Pancreas (tissue), 10 donors: ENCODE measurements at regions not wholly inside any gene's neighbourhood (a gene's known extent, or its start where the extent isn't known, plus 50 kb on each side); places are given as distances from the start of the nearest gene placed in this dataset.

Source experiments
- ATAC-seq, 4 donors: fragments of 200-7000 bp; cut with Tn5 transposase; one replicate each; pipeline versions ENCODE4 v1.8.0 to v1.9.1; 2020; ENCODE audit warnings: mild to moderate bottlenecking in 4 of 4, moderate library complexity in 4 of 4
- DNase-seq, 6 donors: peaks; one replicate each; pipeline ENCODE4 v3.0.0-alpha.2; 2020
- FAIRE-seq: peaks from 2 replicates; lab custom pipeline; 2012; peaks lifted over from hg19 to GRCh38; lab: Jason Lieb, UNC
- H3K27ac ChIP-seq, 4 donors: fragments of 200-600 bp; sonication (generic); 1 replicate in 3 of 4; 2 replicates in 1 of 4; pipeline versions ENCODE4 v1.5.0 to v1.8.0; 2020
- H3K27me3 ChIP-seq, 4 donors: fragments of 200-600 bp; one replicate each; pipeline ENCODE4 v1.8.0; 2021
- H3K36me3 ChIP-seq, 3 donors: fragments of 200-600 bp; sonication (generic) in 1 of 3; one replicate each; pipeline versions ENCODE4 v1.5.0 to v1.8.0; 2020 to 2021
- H3K4me1 ChIP-seq, 3 donors: fragments of 200-600 bp; one replicate each; pipeline ENCODE4 v1.8.0; 2021
- H3K4me3 ChIP-seq, 4 donors: fragments of 200-600 bp; sonication (generic) in 2 of 4; one replicate each; pipeline versions ENCODE4 v1.5.0 to v1.8.0; 2020 to 2021
- H3K9me3 ChIP-seq, 4 donors: fragments of 200-600 bp; one replicate each; pipeline ENCODE4 v1.8.0; 2021
- CTCF ChIP-seq, 4 donors: fragments of 200-600 bp; sonication (generic) in 3 of 4; IDR thresholded peaks; one replicate each; pipeline versions ENCODE4 v1.5.0 to v1.8.0; 2021; ENCODE audit warnings: antibody characterized with exemption in 4 of 4
- WGBS, 2 donors: extraction: QIAGEN DNeasy Blood & Tissue Kit; methylation state at CpG; one replicate each; pipeline ENCODE4 v1.1.7; 2013; 5-methylcytosine and 5-hydroxymethylcytosine counted together
- intact Hi-C, 3 donors: fragments of 100-400 bp; cut with DNase I; formaldehyde crosslinking; loops; one replicate each; pipeline versions ENCODE4 v1.11.1 to v1.14.2; 2022
- donor health status: healthy with polysubstance abuse.
- donor health status: DM: no; HTN: no; CAD: no; lungs with moderate emphysema.
- donor health status: DM: no; HTN: no; CAD: no.
- donor health status: control.
- donor health status: control.
- donor health status: Bipolar disorder and iron deficiency.
- donor health status: DM: yes; HTN: yes; CAD: no.
- donor health status: DM: no; HTN: no; CAD: no.
- donor health status: DM: no; HTN: no; CAD: no.
- donor health status: DM: yes; HTN: yes; CAD: no.

- no peak for TF ChIP-seq CTCF (IDR thresholded peaks at IDR 0.05)
- Histone ChIP-seq H3K9me3 (no peaks in the 10 kb centered on the region), H3K4me3 (no peak overlapping the region), H3K27me3 (no peaks in the 10 kb centered on the region), H3K4me1 (no peaks in the 10 kb centered on the region), H3K36me3 (no peaks in the 10 kb centered on the region), H3K27ac (no peak overlapping the region)
- intact Hi-C loops: no loop called here
- no peak for DNase-seq
- WGBS, 2 donors: 68 to 76% methylated on average over 18 of the region's 18 CpGs
- ATAC-seq: no peak
- no peak for FAIRE-seq
Observed at GRCh38 chr1:4344065-4344732, 310.2 kb upstream of the AJAP1 start.

DNA sequence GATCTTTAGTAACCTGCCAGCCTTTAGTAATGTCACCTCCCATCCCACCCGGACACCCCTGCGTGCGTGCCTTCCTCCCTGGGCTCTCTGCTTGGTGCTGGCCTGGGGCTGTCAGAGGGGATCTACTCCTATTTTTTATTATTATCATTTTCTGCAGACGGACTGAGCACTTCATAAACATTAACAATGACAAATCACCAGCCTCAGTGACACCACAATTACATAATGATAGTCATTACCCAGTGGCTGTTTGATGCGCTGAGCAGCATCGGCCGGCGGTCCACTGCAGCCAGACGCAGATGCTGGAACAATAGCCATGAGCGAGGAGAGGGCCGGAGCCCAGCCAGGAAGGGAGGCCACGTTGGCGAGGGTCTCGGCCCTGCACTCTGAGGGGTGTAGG is 309.3 kb upstream of the AJAP1 start:
- Histone ChIP-seq H3K27me3 (no peaks in the 10 kb centered on the region), H3K9me3 (no peaks in the 10 kb centered on the region), H3K4me3 (no peak overlapping the region), H3K4me1 (no peaks in the 10 kb centered on the region), H3K27ac (no peak overlapping the region), H3K36me3 (no peaks in the 10 kb centered on the region)
- intact Hi-C loops: no loop called here
- no peak for TF ChIP-seq CTCF (IDR thresholded peaks at IDR 0.05)
- no peak for FAIRE-seq
- WGBS, 2 donors: 71% methylated on average over 14 of the region's 14 CpGs
- no peak for ATAC-seq
- no peak for DNase-seq

DNA sequence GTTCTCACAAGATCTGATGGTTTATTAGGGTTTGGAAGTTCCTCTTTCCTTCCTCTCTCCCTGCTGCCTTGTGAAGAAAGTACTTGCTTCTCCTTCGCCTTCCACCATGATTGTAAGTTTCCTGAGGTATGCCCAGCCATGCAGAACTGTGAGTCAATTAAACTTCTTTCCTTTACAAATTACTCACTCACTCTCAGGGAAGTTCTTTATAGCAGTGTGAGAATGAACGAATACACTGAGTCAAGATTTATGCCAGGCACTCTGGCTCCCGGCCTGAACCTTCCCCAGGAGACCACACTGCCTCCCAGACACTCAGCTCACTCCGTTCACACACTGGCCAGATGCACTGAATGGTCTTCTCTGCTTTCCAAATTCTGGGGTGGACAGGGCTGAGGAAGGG is 308.3 kb upstream of the AJAP1 start:
- no peaks in the 10 kb centered on the region for H3K9me3 ChIP-seq
- no peak overlapping the region for H3K27ac ChIP-seq
- intact Hi-C loops: no loop called here
- no peak for TF ChIP-seq CTCF (IDR thresholded peaks at IDR 0.05)
- no peaks in the 10 kb centered on the region for H3K27me3 ChIP-seq
- H3K4me3 ChIP-seq: no peak overlapping the region
- no peak for DNase-seq
- FAIRE-seq: no peak
- no peaks in the 10 kb centered on the region for H3K36me3 ChIP-seq
- WGBS, 2 donors: 67 to 76% methylated on average over 4 of the region's 4 CpGs
- no peak for ATAC-seq
- H3K4me1 ChIP-seq: no peaks in the 10 kb centered on the region

- FAIRE-seq (no peak), ATAC-seq (no peak), DNase-seq (no peak)
- Histone ChIP-seq H3K9me3 (no peaks in the 10 kb centered on the region), H3K4me3 (no peak overlapping the region), H3K27me3 (no peaks in the 10 kb centered on the region), H3K36me3 (no peaks in the 10 kb centered on the region), H3K4me1 (no peaks in the 10 kb centered on the region), H3K27ac (no peak overlapping the region)
- WGBS, 2 donors: 67 to 84% methylated on average over 6 of the region's 6 CpGs
- intact Hi-C loops: no loop called here
- no peak for TF ChIP-seq CTCF (IDR thresholded peaks at IDR 0.05)
Observed at GRCh38 chr1:4351453-4351852, 303.0 kb upstream of the AJAP1 start.

DNA sequence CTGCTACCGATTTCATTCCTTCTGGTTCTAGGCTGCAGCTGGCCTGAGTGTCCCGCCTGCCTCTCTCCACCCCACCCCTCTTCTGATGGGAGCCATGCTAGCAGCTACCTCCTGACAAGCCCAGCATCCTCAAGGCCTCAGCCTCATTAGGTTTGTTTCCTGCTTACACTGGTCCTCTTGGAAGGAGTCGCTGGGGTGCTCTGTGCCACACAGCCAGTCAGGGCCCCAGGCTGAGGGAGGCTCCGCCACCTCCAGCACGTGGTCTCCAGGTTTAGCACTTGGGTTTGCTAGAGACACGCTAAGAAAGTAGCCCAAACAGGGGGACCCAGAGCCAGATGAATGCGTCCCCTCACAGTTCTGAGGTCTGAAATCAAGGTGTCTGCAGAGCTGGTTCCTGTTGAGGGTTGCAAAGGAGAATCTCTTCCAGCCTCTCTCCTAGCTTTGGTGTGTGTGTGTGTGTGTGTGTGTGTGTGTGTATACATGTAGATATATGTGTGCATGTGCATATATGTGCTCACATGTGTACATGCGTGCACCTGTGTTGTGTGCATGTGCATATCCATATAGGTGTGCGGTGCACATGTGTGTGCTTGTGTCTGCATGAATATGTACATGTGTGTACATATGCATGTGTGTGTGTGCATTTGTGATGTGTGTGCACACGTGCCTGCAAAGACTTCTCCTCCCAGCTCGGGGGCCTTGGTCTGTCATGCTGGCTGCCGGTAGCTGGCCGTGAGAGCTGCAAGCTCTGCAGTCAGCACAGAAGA is 301.1 kb upstream of the AJAP1 start:
- H3K9me3 ChIP-seq: no peaks in the 10 kb centered on the region
- 55 to 73% methylated on average over 13 of the region's 13 CpGs for WGBS, 2 donors
- H3K27ac ChIP-seq: no peak overlapping the region
- no peak overlapping the region for H3K4me3 ChIP-seq
- no peaks in the 10 kb centered on the region for H3K27me3 ChIP-seq
- no peaks in the 10 kb centered on the region for H3K4me1 ChIP-seq
- no peak for TF ChIP-seq CTCF (IDR thresholded peaks at IDR 0.05)
- DNase-seq: no peak
- no peak for ATAC-seq
- no peaks in the 10 kb centered on the region for H3K36me3 ChIP-seq
- FAIRE-seq: no peak
- intact Hi-C loops: no loop called here
